H1 (cell line): ENCODE measurements at regions not wholly inside any gene's neighbourhood (a gene's known extent, or its start where the extent isn't known, plus 50 kb on each side); places are given as distances from the start of the nearest gene placed in this dataset.
"Not testable (repeated sequence)": the region's sequence is repeated elsewhere in the genome, so short reads cannot be mapped to it uniquely, and the experiment has no call there.

ENCODE experiments used
- CTCF ChIA-PET: fragments of 300-600 bp; sonication (Branson Sonifier 250); formaldehyde crosslinking; loops from one replicate; lab custom pipeline; 2021; ENCODE audit not compliant: partially characterized antibody; lab: Charles Lee
- POLR2A ChIA-PET: fragments of 300-600 bp; sonication (Branson Sonifier 250); formaldehyde crosslinking; loops from one replicate; lab custom pipeline; 2021; ENCODE audit warnings: inconsistent platforms; ENCODE audit not compliant: partially characterized antibody; lab: Charles Lee
- DNase-seq, 2 experiments: peaks; one replicate each; pipeline versions ENCODE4 v3.0.0 to v3.0.0-alpha.2; 2010 to 2022; ENCODE audit warnings: low spot score in 2 of 2, low read depth in 1 of 2, mixed read lengths in 1 of 2
- FAIRE-seq: peaks from 2 replicates; lab custom pipeline; 2011; peaks lifted over from hg19 to GRCh38; lab: Jason Lieb, UNC
- H2AFZ ChIP-seq: 2 replicates; pipeline ENCODE4 v1.8.1; 2012; ENCODE audit warnings: low read length, inconsistent platforms
- H2AK5ac ChIP-seq: 2 replicates; pipeline ENCODE4 v1.6.1; 2013; ENCODE audit warnings: low read depth, low read length
- H2BK120ac ChIP-seq: replicated peaks from 2 replicates; pipeline ENCODE3; 2013; ENCODE audit warnings: low read depth, low read length, inconsistent platforms
- H2BK12ac ChIP-seq: 2 replicates; pipeline ENCODE4 v1.6.1; 2013; ENCODE audit warnings: low read depth, low read length
- H2BK15ac ChIP-seq: 2 replicates; pipeline ENCODE4 v1.6.1; 2013; ENCODE audit warnings: low read length
- H2BK20ac ChIP-seq: 2 replicates; pipeline ENCODE4 v1.6.1; 2013; ENCODE audit warnings: low read length
- H2BK5ac ChIP-seq: 2 replicates; pipeline ENCODE4 v1.6.1; 2013; ENCODE audit warnings: low read depth, low read length
- H3K14ac ChIP-seq: 2 replicates; pipeline ENCODE4 v1.6.1; 2013; ENCODE audit warnings: inconsistent platforms; ENCODE audit not compliant: insufficient read length
- H3K18ac ChIP-seq: 2 replicates; pipeline ENCODE4 v1.6.1; 2013; ENCODE audit warnings: low read length; ENCODE audit errors: extremely low read depth
- H3K23ac ChIP-seq: 2 replicates; pipeline ENCODE4 v1.6.1; 2013; ENCODE audit warnings: inconsistent platforms; ENCODE audit not compliant: insufficient read length
- H3K23me2 ChIP-seq: 2 replicates; pipeline ENCODE4 v1.6.1; 2013; ENCODE audit warnings: low read depth, low read length
- H3K27ac ChIP-seq: 2 replicates; pipeline ENCODE4 v1.6.1; 2011; ENCODE audit warnings: low read depth, low read length, inconsistent platforms
- H3K27me3 ChIP-seq, 4 experiments: replicated peaks in 1 of 4; 1 replicate in 1 of 4; 2 replicates in 3 of 4; pipeline versions ENCODE4 v1.6.1 to v1.8.1; 2011 to 2013; ENCODE audit warnings: low read length in 3 of 4, mild to moderate bottlenecking in 3 of 4, inconsistent platforms in 2 of 4, mixed read lengths in 2 of 4, moderate library complexity in 1 of 4; ENCODE audit not compliant: control insufficient read depth in 3 of 4, insufficient read depth in 3 of 4; ENCODE audit errors: extremely low read depth in 1 of 4
- H3K36me3 ChIP-seq, 4 experiments: 2 replicates each; pipeline versions ENCODE4 v1.6.1 to v1.8.1; 2011 to 2013; ENCODE audit warnings: mild to moderate bottlenecking in 4 of 4, low read length in 3 of 4, moderate library complexity in 2 of 4, control low read depth in 1 of 4, inconsistent platforms in 1 of 4; ENCODE audit not compliant: insufficient read depth in 4 of 4, control insufficient read depth in 2 of 4
- H3K4ac ChIP-seq: replicated peaks from 2 replicates; pipeline ENCODE3; 2013; ENCODE audit warnings: low read length, low read depth, mixed read lengths, inconsistent platforms; ENCODE audit not compliant: insufficient read length
- H3K4me1 ChIP-seq, 4 experiments: replicated peaks in 1 of 4; 1 replicate in 1 of 4; 2 replicates in 3 of 4; pipeline versions ENCODE4 v1.6.1 to v1.8.1; 2011 to 2013; ENCODE audit warnings: low read length in 3 of 4, inconsistent platforms in 2 of 4, mixed read lengths in 1 of 4; ENCODE audit not compliant: insufficient read depth in 4 of 4, control insufficient read depth in 3 of 4
- H3K4me2 ChIP-seq, 2 experiments: 2 replicates each; pipeline versions ENCODE4 v1.6.1 to v1.8.1; 2011 to 2013; ENCODE audit warnings: low read depth in 2 of 2, low read length in 2 of 2, control low read depth in 1 of 2, inconsistent platforms in 1 of 2, mild to moderate bottlenecking in 1 of 2; ENCODE audit not compliant: insufficient read depth in 1 of 2
- H3K4me3 ChIP-seq, 4 experiments: fragments of 200-600, 300-600 bp in 1 of 4; sonication (generic), shearing (Covaris generic), sonication (Bioruptor Twin) in 1 of 4; 2 replicates each; pipeline versions ENCODE4 v1.5.1 to v1.8.1; 2011 to 2016; ENCODE audit warnings: low read length in 4 of 4, low read depth in 3 of 4, control low read depth in 2 of 4, inconsistent platforms in 2 of 4, mild to moderate bottlenecking in 2 of 4, mixed read lengths in 1 of 4, moderate library complexity in 1 of 4; ENCODE audit not compliant: insufficient read depth in 2 of 4; ENCODE audit errors: extremely low read depth in 1 of 4
- H3K56ac ChIP-seq: replicated peaks from 2 replicates; pipeline ENCODE3; 2013; ENCODE audit warnings: low read depth, mild to moderate bottlenecking, mixed read lengths, low read length, inconsistent platforms; ENCODE audit not compliant: insufficient read length
- H3K79me1 ChIP-seq: 2 replicates; pipeline ENCODE4 v1.6.1; 2013; ENCODE audit warnings: low read depth, low read length, control low read depth
- H3K79me2 ChIP-seq, 2 experiments: 2 replicates each; pipeline versions ENCODE4 v1.6.1 to v1.8.1; 2012 to 2013; ENCODE audit warnings: low read length in 2 of 2, mild to moderate bottlenecking in 2 of 2, inconsistent platforms in 1 of 2; ENCODE audit not compliant: insufficient read depth in 2 of 2, control insufficient read depth in 1 of 2
- H3K9ac ChIP-seq, 4 experiments: replicated peaks in 1 of 4; 1 replicate in 1 of 4; 2 replicates in 3 of 4; pipeline versions ENCODE4 v1.6.1 to v1.8.1; 2011 to 2013; ENCODE audit warnings: low read depth in 3 of 4, low read length in 3 of 4, control low read depth in 2 of 4, mild to moderate bottlenecking in 2 of 4, moderate library complexity in 2 of 4, inconsistent platforms in 1 of 4; ENCODE audit errors: extremely low read depth in 1 of 4
- H3K9me3 ChIP-seq, 2 experiments: 2 replicates each; pipeline versions ENCODE4 v1.6.1 to v1.8.1; 2012 to 2013; ENCODE audit warnings: mild to moderate bottlenecking in 2 of 2, moderate library complexity in 2 of 2, control low read depth in 1 of 2, inconsistent platforms in 1 of 2, low read depth in 1 of 2, low read length in 1 of 2, mixed read lengths in 1 of 2; ENCODE audit not compliant: insufficient read depth in 2 of 2
- H4K20me1 ChIP-seq, 2 experiments: replicated peaks in 1 of 2; 2 replicates each; pipeline versions ENCODE3 to v1.8.1; 2011 to 2013; ENCODE audit warnings: inconsistent platforms in 2 of 2, low read length in 2 of 2, mild to moderate bottlenecking in 1 of 2; ENCODE audit not compliant: insufficient read depth in 2 of 2, control insufficient read depth in 1 of 2
- H4K5ac ChIP-seq: 2 replicates; pipeline ENCODE4 v1.6.1; 2013; ENCODE audit warnings: low read length, low read depth, mixed read lengths, inconsistent platforms; ENCODE audit not compliant: insufficient read length
- H4K8ac ChIP-seq: 2 replicates; pipeline ENCODE4 v1.8.0; 2013; ENCODE audit warnings: mild to moderate bottlenecking, moderate library complexity, low read length, inconsistent platforms; ENCODE audit not compliant: insufficient read depth; ENCODE audit errors: extremely low read depth
- H4K91ac ChIP-seq: replicated peaks from 2 replicates; pipeline ENCODE3; 2013; ENCODE audit warnings: low read length, mixed read lengths, inconsistent platforms; ENCODE audit not compliant: insufficient read length
- WGBS, 2 experiments: shearing (Covaris generic) in 1 of 2; methylation state at CpG; one replicate each; pipeline versions ENCODE4 v1.1.6 to v1.1.7; 2013 to 2015; ENCODE audit warnings: low lambda C conversion rate in 2 of 2, mixed read lengths in 2 of 2, inconsistent platforms in 1 of 2, low coverage in 1 of 2, missing lambda C conversion rate in 1 of 2; ENCODE audit not compliant: insufficient replicate concordance in 2 of 2, insufficient coverage in 1 of 2, insufficient read length in 1 of 2; ENCODE audit errors: extremely low coverage in 1 of 2, missing lambda C conversion rate in 1 of 2; 5-methylcytosine and 5-hydroxymethylcytosine counted together

DNA sequence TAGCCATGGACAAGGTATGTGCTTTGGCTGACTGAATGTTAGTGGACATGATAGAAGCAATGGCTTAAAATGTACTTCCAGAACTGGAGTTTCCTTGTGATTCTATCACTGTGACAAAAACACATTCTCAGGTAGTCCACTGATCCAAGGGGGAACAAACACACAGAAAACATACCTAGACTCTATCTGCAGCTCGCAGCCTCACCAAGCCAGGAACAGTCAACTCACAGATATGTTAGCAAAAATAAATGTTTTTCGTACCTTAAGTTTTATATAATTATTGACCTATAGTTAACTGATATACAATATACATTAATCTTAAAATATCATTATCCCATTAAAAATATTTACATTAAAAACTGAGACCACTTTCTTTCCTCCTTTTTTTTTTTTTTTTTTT is 143.1 kb upstream of the C1QTNF3 start:
- H3K4ac ChIP-seq, H4K91ac ChIP-seq, H4K20me1 ChIP-seq, H3K27ac ChIP-seq, H3K56ac ChIP-seq, H2BK20ac ChIP-seq, H4K8ac ChIP-seq, H2BK5ac ChIP-seq, H3K23me2 ChIP-seq, H3K18ac ChIP-seq, H3K79me1 ChIP-seq, H2AK5ac ChIP-seq, H3K23ac ChIP-seq, H2BK12ac ChIP-seq, POLR2A ChIA-PET, H4K5ac ChIP-seq, H3K4me1 ChIP-seq, DNase-seq, H2AFZ ChIP-seq, H3K9ac ChIP-seq, H3K4me3 ChIP-seq, H3K36me3 ChIP-seq, H2BK120ac ChIP-seq, H3K4me2 ChIP-seq, H3K27me3 ChIP-seq, H3K14ac ChIP-seq, FAIRE-seq, H2BK15ac ChIP-seq, CTCF ChIA-PET, H3K79me2 ChIP-seq: not testable (repeated sequence)
- peaks cover 7 to 14% of the 10 kb centered on the region in 2 experiments; a peak in 3 of 4 replicates for H3K9me3 ChIP-seq
- WGBS, 2 experiments = 94% methylated on average over 2 of the region's 2 CpGs; no CpG with 5 or more reads in 1 of the 2 experiments

DNA sequence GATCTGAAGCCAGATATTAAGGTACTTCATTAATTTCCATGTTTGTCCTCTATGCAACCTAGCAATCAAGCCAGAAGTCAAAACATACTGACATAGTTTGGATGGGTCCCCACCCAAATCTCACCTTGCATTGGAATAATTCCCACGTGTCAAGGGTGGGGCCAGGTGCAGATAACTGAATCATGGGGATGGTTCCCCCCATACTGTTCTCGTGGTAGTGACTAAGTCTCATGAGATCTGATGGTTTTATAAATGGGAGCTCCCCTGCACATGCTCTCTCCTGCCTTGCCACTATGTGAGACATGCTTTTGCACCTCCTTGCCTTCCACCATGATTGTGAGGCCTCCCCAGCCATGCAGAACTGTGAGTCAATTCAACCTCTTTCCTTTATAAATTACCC is 143.9 kb upstream of the C1QTNF3 start:
- H2AK5ac ChIP-seq, H3K56ac ChIP-seq, H3K27me3 ChIP-seq, H3K4me2 ChIP-seq, H3K36me3 ChIP-seq, H3K79me2 ChIP-seq, H3K9ac ChIP-seq, H3K18ac ChIP-seq, H2BK15ac ChIP-seq, H3K23me2 ChIP-seq, H4K5ac ChIP-seq, H2BK5ac ChIP-seq, H3K4ac ChIP-seq, H3K4me3 ChIP-seq, H3K14ac ChIP-seq, POLR2A ChIA-PET, H2BK120ac ChIP-seq, H2BK12ac ChIP-seq, CTCF ChIA-PET, H4K20me1 ChIP-seq, H2BK20ac ChIP-seq, H4K8ac ChIP-seq, H3K23ac ChIP-seq, H3K27ac ChIP-seq, H3K79me1 ChIP-seq, H2AFZ ChIP-seq, FAIRE-seq: not testable (repeated sequence)
- WGBS, 2 experiments = 81% methylated on average over 2 of the region's 2 CpGs; no CpG with 5 or more reads in 1 of the 2 experiments
- H4K91ac ChIP-seq = peak overlapping the region; percentile 81
- H3K9me3 ChIP-seq = peaks cover 7 to 14% of the 10 kb centered on the region in 2 experiments; a peak in 3 of 4 replicates
- peak in 1 of 2 experiments; percentile 58 for DNase-seq
- H3K4me1 ChIP-seq = peaks cover 0 to 11% (median 2%) of the 10 kb centered on the region in 4 experiments; a peak in 4 of 7 replicates
